GM19023 (cell line): ENCODE measurements at regions not wholly inside any gene's neighbourhood (a gene's known extent, or its start where the extent isn't known, plus 50 kb on each side); places are given as distances from the start of the nearest gene placed in this dataset.

Experiments used
- ATAC-seq: cut with Tn5 transposase; IDR thresholded peaks from one replicate; pipeline ENCODE4 v1.9.1; 2021; ENCODE audit warnings: mild to moderate bottlenecking, moderate library complexity; ENCODE audit not compliant: unreplicated experiment

- no peak for ATAC-seq
These were observed 63.7 kb upstream of the EPS8L3 start for GRCh38 chr1:109827466-109827865.

- ATAC-seq: no peak
These were observed 63.2 kb upstream of the EPS8L3 start for GRCh38 chr1:109826930-109827349.

DNA sequence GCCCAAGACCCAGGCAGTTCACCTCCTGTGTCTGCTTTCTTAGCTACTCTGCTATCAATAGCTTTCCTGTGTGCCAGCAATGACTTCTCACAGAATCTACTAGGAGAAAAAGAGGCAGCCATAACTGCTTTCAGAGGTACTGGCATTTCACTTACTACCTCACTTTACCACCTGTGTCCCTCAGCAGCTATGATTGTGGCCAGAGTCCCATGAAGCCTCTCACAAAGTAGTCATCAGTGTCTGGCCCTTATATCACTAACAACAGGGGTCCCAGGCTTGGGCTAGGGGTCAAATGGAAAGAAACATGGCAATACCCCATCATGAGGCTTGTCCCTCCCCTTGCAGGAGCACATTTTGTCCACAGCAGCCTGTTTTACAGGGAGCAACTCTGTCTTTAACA is 62.7 kb upstream of the EPS8L3 start:
- no peak for ATAC-seq

DNA sequence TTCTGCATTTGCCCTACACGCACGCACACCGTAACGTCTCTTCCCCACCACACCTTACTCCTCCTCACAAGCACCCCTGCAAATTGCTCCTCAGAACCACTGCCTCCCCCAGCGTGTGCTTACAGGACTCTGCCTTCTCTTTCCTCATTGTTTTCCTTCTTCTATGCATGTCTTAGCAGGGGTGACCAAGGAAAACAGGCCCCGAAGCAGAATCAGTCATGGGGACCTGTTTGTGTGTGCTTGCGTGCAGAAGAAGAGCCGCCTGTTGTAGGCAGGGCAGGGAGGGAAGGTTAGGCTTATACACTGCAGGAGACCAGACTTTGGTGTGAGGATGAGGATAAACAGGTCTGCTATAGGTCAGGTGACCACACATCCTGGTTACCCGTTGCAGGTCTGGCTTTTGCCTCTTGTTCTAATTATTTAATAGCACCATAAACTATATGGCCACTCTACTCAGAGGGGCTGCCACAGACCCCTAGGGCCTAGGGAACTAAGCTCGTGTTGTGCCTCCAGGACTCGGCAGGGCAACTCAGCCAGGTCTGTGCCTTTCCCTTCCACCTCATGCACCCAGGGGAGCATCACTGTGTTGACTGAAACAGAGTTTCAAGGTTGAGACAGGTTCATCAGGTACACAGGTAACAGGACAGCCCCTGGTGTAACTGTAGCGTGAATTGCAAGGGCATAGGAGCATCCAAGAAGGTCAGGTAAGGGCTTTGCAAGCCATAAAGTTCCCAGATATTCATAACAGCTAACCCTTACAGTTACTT is 60.8 kb upstream of the EPS8L3 start:
- no peak for ATAC-seq

- no peak for ATAC-seq
These were observed 60.0 kb upstream of the EPS8L3 start for GRCh38 chr1:109823543-109824348.

DNA sequence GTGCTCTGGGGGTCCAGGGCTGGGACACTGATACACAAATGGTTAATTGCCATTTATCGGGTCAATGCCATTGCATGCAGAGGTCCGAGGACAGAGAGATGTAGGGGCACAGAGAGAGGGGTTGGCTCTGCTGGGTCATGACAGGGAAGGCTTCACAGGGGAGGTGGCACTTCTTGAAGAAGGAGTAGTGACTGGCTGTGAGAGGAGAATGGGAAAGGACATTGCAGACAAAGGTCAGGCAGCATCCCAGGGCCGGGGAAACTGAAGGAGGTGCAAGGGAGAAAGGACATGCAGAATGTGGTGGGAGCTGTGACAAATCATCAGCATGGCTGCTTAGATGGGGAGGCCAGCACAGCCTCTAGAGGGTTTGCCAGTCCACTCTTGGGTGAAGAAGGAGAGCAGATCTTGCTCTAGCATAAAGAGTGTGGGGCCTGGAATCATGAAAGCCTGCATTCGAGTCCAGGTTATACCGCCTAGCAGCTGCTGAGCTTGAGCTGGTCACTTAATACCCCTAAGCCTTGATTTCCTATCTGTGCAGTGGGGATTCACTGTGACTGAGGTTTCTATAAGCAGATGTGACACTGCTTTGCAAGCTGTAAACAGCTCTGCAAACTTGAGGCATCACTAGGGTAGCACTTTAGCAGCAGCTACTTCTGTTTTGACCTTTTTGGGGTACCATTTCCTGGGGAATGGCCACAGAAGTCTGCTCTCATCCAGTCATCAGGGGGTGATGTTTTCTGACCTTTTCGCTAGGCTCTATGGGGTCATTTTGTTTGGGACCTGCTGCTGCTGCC is 59.2 kb upstream of the EPS8L3 start:
- ATAC-seq: no peak

- no peak for ATAC-seq
These were observed 58.4 kb upstream of the EPS8L3 start for GRCh38 chr1:109821831-109822745.

DNA sequence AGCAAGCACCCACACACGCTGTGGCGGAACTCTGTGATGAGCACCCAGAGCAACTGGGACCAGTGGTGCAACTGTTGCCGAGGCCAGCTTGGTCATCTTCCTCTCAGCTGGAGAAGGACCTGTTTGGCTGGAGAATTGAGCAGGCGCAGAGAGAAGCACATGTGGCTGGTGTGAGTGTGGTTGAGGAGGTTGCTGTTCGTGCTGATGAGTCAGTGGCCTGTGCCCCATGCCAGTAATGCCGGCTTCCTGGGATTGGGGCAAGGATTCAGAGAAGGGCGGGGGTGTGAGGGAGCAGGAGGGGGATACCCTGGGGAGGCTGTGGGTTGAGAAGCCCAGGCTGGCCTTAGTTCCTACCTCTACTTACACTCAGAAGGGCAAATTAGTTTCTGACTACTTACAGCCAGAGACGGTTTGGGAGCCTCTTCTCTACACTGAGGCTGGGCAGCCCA is 57.5 kb upstream of the EPS8L3 start:
- no peak for ATAC-seq

- ATAC-seq: no peak
These were observed 56.2 kb upstream of the EPS8L3 start for GRCh38 chr1:109819906-109820305.

DNA sequence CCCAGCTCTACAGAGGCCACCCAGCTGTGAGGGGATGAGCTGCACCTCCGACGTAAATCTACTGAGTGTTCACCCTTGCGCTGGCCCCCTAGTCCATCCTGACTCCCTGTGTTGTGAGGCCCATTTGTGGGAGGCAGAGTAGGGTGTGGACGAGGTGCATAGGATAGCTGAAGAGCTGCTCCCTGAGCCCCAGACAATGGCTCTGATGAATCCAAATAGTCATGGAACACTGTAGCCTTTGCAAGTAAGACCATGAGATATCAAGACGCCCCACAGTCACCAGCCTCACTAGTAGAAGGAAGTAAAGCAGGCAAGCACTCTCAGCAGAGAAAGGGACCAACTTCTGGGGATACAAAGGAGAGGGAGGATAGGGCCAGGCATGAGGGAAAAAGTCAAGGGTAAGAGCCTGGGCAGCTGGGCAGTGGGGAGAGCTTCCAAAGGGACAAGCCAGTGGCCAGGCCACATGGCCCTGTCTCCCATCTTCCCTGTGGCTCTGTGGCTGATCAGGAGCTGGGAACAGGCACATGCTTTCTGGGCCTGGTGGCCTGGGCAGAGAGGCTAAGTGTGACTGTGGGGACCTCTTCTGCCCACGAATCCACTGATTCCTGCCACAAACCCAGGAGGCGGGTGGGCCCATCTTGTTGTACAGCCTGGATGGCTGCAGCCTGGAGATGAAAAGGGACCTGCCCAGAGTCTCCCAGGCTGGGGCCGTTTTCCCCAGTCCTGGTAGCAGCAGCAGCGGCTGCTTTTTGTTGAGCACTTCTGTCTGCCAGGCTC is 55.5 kb upstream of the EPS8L3 start:
- ATAC-seq: no peak

DNA sequence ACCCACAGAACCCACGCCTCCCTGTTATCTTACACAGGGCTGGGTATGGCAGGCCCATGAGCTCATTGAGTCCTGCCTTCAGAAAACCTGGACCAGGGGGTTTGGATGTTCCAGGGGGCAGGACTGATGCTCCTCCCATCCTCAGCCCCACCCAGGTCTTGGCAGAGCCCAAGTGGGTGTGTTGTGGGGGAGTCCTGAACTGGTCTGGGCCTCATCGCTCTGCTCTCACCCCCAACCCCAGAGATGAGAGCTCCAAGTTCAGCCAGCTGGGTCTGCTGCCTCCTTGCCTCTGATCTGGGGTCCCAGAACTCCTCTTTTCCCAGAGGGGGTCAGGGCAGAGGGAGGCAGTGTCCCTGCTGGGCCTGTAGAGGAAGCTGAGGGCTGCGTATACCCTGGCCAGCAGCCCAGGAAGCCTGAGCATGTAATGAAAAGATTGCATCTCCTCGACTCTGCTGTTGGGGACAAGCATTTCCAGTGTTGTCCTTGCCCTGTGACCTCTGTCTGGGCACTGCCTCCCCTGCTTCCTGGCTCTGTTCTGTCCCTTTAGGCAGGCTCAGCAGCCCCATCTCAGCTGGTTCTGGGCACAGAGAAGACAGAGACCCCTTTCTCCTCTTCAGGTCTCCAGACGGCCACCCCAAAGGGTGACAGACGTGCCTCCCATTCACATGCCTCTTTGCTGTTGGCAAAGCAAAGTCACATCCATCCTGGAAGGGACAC is 54.7 kb upstream of the EPS8L3 start:
- ATAC-seq: no peak

- no peak for ATAC-seq
These were observed 54.2 kb upstream of the EPS8L3 start for GRCh38 chr1:109817881-109818270.

DNA sequence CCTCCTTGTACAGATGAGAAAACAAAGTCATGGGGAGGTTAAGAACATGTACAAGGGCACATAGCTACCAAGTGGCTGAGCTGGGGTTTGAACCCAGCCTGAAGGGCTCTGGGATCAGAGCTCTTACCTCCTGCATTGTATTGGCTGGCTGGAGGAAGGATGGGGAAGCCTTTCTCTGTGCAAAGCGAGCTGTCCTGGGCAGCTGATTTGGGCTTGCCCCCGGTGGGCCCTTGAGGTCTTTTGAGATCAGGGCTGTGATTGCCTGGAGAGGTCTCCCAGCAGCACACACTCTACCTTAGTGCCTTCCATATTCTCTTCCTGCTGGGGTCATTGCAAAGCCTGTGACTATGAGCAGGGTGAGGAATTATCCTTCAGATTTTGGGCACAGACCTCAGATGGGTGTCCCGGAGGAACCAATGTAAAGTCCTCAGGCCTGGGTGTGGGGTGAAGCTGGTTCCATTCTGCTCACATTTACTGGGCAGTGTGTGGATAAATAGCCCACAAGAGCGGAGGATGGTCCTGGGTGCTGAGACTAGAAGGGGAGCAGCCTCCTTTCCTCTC is 53.3 kb upstream of the EPS8L3 start:
- ATAC-seq: no peak

- ATAC-seq: peak; percentile 93
These were observed 52.6 kb upstream of the EPS8L3 start for GRCh38 chr1:109816175-109816811.

DNA sequence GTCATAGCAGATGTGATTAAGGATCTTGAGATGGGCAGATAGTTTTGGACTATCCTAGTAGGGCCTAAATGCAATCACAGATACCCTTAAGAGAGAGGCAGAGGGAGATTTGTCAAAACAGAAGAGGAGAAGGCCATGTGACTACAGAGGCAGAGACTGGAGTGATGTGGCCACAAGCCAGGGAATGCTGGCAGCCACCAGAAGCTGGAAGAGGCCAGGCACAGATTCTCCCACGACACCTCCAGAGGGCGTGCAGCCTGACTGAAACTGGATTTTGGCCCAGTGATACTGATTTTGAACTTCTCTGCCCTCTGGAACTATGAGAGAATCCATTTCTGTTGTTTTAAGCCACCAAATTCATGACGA is 52.1 kb upstream of the EPS8L3 start:
- no peak for ATAC-seq

DNA sequence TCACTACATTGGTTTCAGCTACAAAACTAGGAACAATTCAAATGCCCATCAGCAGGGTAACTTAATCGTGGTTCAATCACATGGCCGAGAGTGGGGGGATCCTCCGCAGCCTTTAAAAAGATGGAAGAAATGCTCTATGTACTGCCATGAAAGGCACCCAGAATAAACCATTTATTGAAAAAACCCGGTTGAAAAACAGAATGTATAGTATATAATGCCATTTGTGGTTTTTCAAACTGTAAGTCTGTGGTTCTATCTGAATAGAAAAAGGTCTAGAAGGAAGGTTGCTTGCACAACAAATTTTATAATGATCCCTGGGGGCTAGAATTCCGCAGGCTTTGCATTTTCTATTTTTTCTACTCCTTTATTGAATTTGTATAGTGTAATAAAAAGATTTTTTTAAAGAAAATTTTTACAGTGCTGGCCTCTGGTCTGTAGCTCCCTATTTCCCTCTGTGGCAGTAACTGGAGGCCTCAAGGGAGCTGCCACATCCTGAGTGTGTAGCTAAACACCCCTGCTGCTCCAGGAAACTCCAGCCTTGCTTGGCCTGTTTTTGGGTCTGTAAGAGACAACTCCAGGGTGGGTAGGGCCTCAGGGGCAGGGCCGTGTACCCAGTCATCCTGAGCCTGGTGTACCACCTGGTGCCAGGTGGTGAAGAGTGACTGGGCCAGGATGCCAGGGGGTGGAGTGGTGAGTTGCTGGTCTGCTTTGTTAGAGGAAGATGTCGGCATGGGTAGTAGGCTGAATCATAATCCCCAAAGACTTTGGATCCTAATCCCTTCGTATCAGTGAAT is 51.5 kb upstream of the EPS8L3 start:
- ATAC-seq: no peak

DNA sequence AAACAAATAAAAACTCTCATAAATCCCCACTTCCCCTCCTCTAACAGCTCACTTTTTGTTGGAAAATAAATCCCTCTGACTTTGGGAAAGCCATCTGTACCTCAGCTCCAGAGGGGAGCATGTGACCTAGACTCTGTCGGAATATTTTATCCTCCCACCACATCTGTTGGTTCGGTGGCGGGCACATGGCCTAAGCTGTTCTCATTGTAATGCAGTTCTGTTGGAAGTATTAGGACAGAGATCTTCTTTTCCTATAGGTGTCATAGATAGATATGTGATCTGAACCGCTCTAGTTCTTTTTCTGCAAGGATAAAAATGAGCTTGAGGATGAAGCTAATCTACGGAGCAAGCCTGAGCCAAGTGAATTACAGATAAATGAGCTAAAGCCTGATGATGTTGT is 50.5 kb upstream of the EPS8L3 start:
- no peak for ATAC-seq
